ENCODE measurements at regions not wholly inside any gene's neighbourhood (a gene's known extent, or its start where the extent isn't known, plus 50 kb on each side); places are given as distances from the start of the nearest gene placed in this dataset.

DNA sequence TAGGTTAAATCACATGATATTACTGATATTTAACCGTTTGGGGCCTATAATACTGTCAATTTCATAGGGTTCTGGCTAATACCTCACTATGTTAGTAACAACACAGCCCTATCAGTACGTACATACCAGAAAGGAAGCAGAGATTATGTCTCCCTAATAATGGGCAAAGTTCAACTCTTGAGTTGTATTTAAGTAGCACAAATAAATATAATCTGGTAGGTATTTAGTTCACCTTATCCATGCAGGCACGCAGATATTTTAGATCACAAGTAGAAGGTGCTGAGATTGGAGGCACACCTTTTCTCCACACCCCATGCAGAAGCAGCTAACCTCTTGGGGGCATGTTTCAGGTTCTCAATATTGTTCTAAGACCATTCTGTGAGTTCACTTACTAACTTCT, 118.9 kb downstream of the IRS1 start:
- no peak for DNase-seq

DNA sequence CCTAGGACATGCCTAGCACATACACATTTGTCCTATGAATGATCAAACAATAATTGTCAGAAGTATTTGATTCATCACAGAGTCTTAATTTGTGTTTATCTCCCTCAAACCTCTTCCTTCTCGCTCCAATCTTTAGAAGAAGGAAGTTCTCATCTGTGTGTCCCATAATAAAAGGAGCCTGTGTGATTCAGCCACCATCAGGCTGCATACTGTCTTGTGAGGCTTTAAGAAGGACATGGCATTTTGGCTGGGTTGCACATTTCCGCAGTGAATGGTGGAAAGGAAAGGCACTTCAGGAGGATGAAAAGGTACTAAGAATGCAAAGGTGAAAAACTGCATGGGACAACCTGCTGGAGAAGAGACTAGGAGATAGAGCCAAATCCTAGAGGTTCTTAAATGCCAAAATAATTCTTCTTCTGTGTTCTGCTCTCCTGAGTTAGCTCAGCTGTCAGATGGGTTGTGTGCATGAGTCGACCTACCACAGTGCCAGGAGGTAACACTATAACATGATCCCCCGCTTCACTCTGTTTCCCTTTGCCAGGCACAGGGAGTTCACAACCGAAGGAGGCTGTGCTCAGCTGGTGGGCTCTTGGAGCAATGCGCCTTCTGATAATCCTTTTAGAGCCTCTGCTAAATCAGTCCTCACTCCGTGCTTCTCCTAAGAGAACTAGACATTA, 120.1 kb downstream of the IRS1 start:
- DNase-seq = no peak

DNA sequence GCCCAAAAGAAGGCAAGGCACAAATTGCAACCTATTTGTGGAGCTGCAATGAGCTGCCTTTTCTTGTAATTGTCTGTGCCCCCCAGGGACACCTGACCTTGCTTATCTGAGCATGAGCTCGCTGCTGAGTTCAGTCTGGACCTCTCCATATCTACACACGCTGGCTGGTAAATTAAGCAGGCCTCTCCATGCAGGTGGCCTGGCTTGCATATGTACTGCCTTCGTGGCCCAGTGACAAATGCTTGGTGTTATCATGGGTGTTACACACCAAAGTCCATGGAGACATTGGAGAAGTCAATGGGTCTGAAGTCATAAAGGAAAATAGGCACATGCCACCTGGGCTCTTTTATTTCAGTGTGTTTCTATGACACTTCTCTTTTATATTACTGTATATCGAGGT, 121.2 kb downstream of the IRS1 start:
- DNase-seq = no peak

- no peak for DNase-seq
These were observed 122.5 kb downstream of the IRS1 start for GRCh38 chr2:226677080-226677479.

DNA sequence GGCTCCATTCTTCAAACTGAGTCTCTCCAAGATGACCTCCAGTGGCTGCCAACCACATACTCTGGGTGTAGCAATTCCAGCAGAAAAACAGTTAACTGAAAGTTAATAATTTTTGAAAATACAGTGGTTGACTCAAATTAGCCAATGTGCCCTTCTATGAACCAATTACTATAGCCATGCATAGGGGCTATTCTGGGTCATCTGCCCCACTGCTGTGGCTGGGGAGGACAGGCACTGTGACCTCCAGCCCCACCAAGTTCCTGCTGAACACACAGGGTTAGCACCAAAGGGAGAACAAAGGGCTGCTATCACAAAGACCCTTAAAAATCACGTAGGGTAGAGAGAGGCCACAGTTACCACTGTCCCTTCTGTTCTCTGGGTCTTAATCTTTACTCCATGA, 123.0 kb downstream of the IRS1 start:
- DNase-seq = no peak

DNA sequence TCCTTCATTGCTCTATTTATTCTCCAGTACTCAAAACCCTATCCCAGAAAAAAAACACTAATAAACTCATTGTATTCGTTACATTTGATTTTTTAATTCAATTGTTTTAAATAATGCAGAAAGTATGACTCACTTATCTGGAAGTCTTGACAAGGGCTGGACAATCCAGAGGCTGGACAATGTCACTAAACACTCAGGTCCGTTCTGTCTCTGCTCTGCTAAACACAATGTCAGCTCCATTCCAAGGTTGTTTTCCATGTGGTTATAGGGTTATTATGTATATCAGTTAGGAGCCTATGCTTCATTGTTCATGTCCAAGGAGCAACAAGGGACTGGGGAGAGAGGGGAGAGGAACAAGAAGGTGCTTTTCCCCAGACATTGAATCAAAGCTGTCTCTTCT, 125.5 kb downstream of the IRS1 start:
- DNase-seq = no peak

- DNase-seq = no peak
These were observed 126.3 kb downstream of the IRS1 start for GRCh38 chr2:226673314-226673723.

GRCh38 chr2:226671141-226671676, 128.4 kb downstream of the IRS1 start:
- no peak for DNase-seq

- no peak for DNase-seq
These were observed 129.7 kb downstream of the IRS1 start for GRCh38 chr2:226669905-226670304.

- DNase-seq = no peak
These were observed 130.4 kb downstream of the IRS1 start for GRCh38 chr2:226669249-226669648.

- no peak for DNase-seq
These were observed 131.9 kb downstream of the IRS1 start for GRCh38 chr2:226667736-226668135.

DNA sequence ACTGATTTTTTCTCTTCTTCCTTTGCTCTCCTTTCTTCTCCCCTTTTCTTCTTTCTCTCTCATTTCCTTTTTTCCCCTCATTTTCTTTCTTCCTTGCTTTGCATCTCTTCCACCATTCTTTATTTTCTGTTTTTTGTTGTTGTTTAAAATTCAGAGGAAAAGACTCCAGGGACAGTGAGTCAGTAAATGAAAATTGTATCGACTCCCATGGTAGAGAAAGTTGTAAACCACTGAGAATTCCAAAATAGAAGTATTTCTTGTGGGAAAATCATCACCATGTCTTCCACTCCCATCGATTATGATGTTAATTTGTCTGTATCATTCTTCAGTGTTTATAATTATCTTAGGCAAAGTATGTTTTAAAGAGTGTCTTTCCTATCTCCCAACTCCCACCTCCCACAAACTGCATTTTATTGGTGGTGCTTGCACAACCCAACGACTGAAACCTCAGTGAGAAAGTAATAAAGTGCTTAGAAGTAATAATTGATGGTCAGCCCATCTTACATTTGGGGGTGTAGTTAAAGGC, 134.3 kb downstream of the IRS1 start:
- DNase-seq = no peak

GRCh38 chr2:226664661-226665060, 135.0 kb downstream of the IRS1 start:
- no peak for DNase-seq

DNA sequence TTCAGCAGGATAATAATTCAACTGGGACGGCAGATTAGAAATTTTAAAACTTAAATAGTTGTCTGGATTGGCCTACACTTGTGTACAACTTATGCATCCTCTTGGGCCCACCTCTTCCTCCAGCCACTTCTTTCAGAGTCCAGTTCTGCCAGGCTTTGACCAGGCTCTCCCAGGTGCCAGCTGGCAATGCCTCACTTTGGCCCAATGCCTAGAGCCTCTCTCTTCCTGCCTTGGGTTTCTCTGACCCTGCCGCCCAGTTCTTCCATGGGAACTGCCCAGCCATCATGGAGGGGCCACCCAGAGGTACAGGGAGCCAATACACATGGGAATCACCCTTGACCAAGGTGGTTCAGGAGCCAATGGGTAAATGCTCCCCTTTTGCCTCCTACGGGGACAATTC, 135.5 kb downstream of the IRS1 start:
- no peak for DNase-seq

GRCh38 chr2:226661789-226662545, 137.7 kb downstream of the IRS1 start:
- DNase-seq = no peak

DNA sequence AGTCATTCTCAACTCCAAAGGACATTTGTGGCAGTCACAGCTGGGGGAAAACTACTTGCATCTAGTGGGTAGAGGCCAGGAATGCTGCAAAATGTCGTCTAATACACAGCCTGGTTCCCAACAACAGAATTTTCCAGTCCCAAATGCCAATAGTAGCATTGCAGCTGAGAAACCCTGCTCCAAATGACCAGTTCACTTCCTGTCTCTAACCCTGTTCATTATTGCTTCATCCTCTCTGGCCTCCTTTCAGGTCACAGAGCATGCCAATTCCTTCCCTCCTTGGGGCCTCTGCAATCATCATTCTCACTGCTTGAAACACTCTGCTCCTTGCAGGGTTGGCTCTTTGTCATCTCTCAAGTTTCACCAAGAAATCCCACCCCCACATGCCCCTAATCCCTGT, 139.1 kb downstream of the IRS1 start:
- no peak for DNase-seq

- no peak for DNase-seq
These were observed 139.5 kb downstream of the IRS1 start for GRCh38 chr2:226660124-226660523.

GRCh38 chr2:226659410-226659809, 140.2 kb downstream of the IRS1 start:
- no peak for DNase-seq

GRCh38 chr2:226658555-226658954, 141.1 kb downstream of the IRS1 start:
- DNase-seq = no peak

- no peak for DNase-seq
These were observed 142.1 kb downstream of the IRS1 start for GRCh38 chr2:226657340-226658053.

GRCh38 chr2:226656367-226656766, 143.3 kb downstream of the IRS1 start:
- no peak for DNase-seq

DNA sequence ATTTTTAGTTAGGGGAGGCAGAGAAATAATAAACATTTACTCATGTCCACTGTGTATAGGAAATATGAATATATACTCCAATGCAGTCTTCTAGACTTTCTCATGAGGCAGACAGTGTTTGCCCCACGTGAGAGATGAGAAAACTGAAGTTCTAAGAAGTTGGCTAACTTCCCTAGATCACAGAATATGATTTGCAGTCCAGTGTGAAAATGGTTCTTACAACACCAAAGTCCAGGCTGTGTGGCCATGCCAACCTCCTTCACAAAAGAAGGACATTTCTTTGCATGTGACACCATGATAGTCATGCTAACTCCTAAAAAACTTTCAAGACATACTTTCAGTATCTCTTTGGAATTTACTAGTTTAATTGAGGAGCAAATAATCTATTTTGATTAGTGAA, 143.7 kb downstream of the IRS1 start:
- DNase-seq = no peak

DNA sequence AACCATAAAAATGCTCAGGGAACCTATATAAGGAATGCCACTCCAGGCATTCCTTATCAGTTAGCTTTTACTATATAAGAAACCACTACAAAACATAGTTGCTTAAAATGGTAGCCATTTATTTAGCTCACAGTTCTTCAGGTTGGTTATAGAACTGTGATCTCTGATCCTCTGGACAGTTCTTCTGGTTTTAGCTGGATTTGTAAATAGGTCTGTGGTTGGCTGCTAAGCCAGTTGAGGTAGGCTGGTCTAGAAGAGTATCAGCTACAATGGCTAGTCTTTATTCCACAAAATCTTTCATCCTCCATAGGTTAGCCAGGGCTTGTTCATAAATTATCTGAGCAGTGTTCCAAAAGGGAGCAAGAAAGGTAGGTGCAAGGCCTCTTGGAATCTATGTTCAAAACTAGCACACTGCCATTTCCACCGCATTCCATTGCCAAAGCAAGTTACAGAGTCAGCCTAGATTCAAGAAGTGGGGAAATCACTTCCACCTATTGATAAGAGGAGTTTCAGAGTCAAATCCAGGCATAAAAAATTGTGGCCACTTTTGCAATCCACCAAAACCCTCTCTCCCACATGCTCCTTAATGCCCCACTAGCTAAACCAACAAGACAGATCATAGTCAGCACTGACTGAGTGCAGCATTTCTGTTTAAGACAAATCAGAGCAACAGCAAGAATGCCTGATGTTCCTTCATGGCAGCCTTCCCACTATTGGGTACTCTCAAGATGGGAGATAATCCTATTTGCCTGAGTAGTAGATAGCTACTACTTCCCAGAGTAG, 146.4 kb downstream of the IRS1 start:
- DNase-seq = no peak
